Ishikawa (cell line): ENCODE measurements at regions not wholly inside any gene's neighbourhood (a gene's known extent, or its start where the extent isn't known, plus 50 kb on each side); places are given as distances from the start of the nearest gene placed in this dataset.

ENCODE experiments used
- EGR1 ChIP-seq: IDR thresholded peaks from 2 replicates; pipeline ENCODE4 v1.6.1; 2012
- MAX ChIP-seq: IDR thresholded peaks from 2 replicates; pipeline ENCODE4 v1.6.1; 2012
- TCF12 ChIP-seq: IDR thresholded peaks from 2 replicates; pipeline ENCODE4 v1.6.1; 2012; ENCODE audit warnings: low read depth
- TEAD4 ChIP-seq: IDR thresholded peaks from 2 replicates; pipeline ENCODE4 v1.6.1; 2012
- ZBTB7A ChIP-seq: IDR thresholded peaks from 2 replicates; pipeline ENCODE4 v1.6.1; 2012; ENCODE audit warnings: low read depth

GRCh38 chr5:136434795-136435194 lies 69.5 kb upstream of the TRPC7 start:
- no peak for TF ChIP-seq MAX
- TF ChIP-seq ZBTB7A, result no peak
- no peak for TF ChIP-seq TEAD4
- TF ChIP-seq EGR1, result no peak
- TF ChIP-seq TCF12, result no peak
